ENCODE measurements at regions not wholly inside any gene's neighbourhood (a gene's known extent, or its start where the extent isn't known, plus 50 kb on each side); places are given as distances from the start of the nearest gene placed in this dataset.

DNA sequence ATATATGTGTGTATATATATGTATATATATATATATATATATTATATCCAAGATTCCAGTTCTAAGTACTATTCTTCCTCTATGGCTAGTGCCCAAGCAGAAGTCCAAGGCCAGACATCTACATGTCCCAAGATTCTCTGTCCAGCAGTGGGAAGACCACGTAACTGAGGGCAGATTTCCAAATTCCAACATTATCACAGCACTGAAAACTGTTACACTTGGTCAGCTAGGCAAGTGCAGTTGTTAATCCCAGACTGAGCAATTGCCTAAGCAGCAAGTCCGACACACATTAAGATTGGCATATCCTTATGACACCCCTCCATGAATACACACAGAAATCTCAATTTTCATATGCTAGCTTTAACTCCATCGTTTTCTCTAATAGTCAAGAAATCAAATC, 1148.5 kb downstream of the IGSF11 start:
- Histone ChIP-seq H3K27ac (ENCODE audit: low read depth in 2 of 2, low read length in 2 of 2) (no peak overlapping the region), H3K9me3 (ENCODE audit: control insufficient read depth in 2 of 3, insufficient read depth in 1 of 3, low read length in 3 of 3) (no peaks in the 10 kb centered on the region), H3K27me3 (ENCODE audit: control insufficient read depth, insufficient read depth, low read length) (no peaks in the 10 kb centered on the region), H3K4me1 (ENCODE audit: control insufficient read depth in 2 of 3, insufficient read depth in 2 of 3, low read depth in 1 of 3, low read length in 3 of 3) (no peaks in the 10 kb centered on the region), H3K4me3 (ENCODE audit: low read length in 3 of 3) (no peak overlapping the region), H3K9ac (ENCODE audit: low read length in 3 of 3) (no peak overlapping the region), H3K36me3 (ENCODE audit: control insufficient read depth in 2 of 3, insufficient read depth in 3 of 3, low read length in 3 of 3) (no peaks in the 10 kb centered on the region)
- intact Hi-C loops (cut with DNase I): no loop called here
- FAIRE-seq (no peak), DNase-seq (no peak)
- TF ChIP-seq, protein P1, sequence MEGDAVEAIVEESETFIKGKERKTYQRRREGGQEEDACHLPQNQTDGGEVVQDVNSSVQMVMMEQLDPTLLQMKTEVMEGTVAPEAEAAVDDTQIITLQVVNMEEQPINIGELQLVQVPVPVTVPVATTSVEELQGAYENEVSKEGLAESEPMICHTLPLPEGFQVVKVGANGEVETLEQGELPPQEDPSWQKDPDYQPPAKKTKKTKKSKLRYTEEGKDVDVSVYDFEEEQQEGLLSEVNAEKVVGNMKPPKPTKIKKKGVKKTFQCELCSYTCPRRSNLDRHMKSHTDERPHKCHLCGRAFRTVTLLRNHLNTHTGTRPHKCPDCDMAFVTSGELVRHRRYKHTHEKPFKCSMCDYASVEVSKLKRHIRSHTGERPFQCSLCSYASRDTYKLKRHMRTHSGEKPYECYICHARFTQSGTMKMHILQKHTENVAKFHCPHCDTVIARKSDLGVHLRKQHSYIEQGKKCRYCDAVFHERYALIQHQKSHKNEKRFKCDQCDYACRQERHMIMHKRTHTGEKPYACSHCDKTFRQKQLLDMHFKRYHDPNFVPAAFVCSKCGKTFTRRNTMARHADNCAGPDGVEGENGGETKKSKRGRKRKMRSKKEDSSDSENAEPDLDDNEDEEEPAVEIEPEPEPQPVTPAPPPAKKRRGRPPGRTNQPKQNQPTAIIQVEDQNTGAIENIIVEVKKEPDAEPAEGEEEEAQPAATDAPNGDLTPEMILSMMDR (IDR thresholded peaks at IDR 0.05; ENCODE audit: borderline replicate concordance, extremely low read depth, insufficient read depth): no peak

DNA sequence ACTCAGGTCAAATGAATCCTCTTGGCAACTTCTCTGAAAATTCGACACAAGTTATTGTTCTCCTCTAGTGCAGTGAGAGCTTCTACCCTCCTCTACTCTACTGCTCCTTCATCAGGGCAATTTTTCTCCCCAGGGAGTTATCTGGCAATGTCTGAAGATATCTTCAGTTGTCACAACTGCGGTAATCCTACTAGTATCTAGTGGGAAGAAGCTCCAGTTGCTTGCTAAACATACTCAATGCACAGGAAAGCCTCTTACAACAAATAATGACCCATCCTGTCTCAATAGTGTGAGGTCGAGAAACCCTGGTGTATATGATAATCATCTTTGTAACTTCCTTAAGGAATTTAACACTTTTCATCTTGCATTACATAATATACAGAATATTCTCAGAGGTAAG, 1147.6 kb downstream of the IGSF11 start:
- no peak for DNase-seq
- Histone ChIP-seq H3K4me1 (ENCODE audit: control insufficient read depth in 2 of 3, insufficient read depth in 2 of 3, low read depth in 1 of 3, low read length in 3 of 3) (no peaks in the 10 kb centered on the region), H3K27me3 (ENCODE audit: control insufficient read depth, insufficient read depth, low read length) (no peaks in the 10 kb centered on the region), H3K9me3 (ENCODE audit: control insufficient read depth in 2 of 3, insufficient read depth in 1 of 3, low read length in 3 of 3) (no peaks in the 10 kb centered on the region), H3K36me3 (ENCODE audit: control insufficient read depth in 2 of 3, insufficient read depth in 3 of 3, low read length in 3 of 3) (no peaks in the 10 kb centered on the region), H3K27ac (ENCODE audit: low read depth in 2 of 2, low read length in 2 of 2) (no peak overlapping the region), H3K9ac (ENCODE audit: low read length in 3 of 3) (no peak overlapping the region), H3K4me3 (ENCODE audit: low read length in 3 of 3) (no peak overlapping the region)
- intact Hi-C loops (cut with DNase I): no loop called here
- TF ChIP-seq, protein P1 (IDR thresholded peaks at IDR 0.05; ENCODE audit: borderline replicate concordance, extremely low read depth, insufficient read depth): no peak
- no peak for FAIRE-seq

DNA sequence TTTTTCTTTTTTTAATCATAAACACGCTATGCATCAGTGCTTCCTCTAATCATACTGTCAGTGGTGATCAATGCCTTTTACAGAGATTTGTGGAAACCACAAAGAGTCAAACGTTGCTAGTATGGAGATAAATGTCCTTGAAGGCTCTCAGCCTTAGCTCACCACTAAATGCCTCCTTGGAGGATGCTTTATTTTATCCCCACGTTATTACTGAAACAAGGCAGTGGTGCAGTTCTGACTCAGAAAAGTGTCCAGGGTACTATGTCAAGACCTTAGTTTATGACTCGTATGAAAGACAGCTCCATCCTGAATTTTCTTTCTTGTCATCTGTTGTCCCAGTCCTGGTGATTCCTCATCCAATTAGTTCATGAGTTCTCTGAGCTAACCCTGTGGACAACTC, 1146.7 kb downstream of the IGSF11 start:
- no peaks in the 10 kb centered on the region for H3K4me1 ChIP-seq (ENCODE audit: control insufficient read depth in 2 of 3, insufficient read depth in 2 of 3, low read depth in 1 of 3, low read length in 3 of 3)
- H3K9me3 ChIP-seq (ENCODE audit: control insufficient read depth in 2 of 3, insufficient read depth in 1 of 3, low read length in 3 of 3): no peaks in the 10 kb centered on the region
- H3K36me3 ChIP-seq (ENCODE audit: control insufficient read depth in 2 of 3, insufficient read depth in 3 of 3, low read length in 3 of 3): no peaks in the 10 kb centered on the region
- intact Hi-C loops (cut with DNase I): no loop called here
- H3K27me3 ChIP-seq (ENCODE audit: control insufficient read depth, insufficient read depth, low read length): no peaks in the 10 kb centered on the region
- H3K27ac ChIP-seq (ENCODE audit: low read depth in 2 of 2, low read length in 2 of 2): no peak overlapping the region
- H3K9ac ChIP-seq (ENCODE audit: low read length in 3 of 3): no peak overlapping the region
- DNase-seq (no peak), FAIRE-seq (no peak)
- TF ChIP-seq, protein P1 (IDR thresholded peaks at IDR 0.05; ENCODE audit: borderline replicate concordance, extremely low read depth, insufficient read depth): no peak
- H3K4me3 ChIP-seq (ENCODE audit: low read length in 3 of 3): no peak overlapping the region

DNA sequence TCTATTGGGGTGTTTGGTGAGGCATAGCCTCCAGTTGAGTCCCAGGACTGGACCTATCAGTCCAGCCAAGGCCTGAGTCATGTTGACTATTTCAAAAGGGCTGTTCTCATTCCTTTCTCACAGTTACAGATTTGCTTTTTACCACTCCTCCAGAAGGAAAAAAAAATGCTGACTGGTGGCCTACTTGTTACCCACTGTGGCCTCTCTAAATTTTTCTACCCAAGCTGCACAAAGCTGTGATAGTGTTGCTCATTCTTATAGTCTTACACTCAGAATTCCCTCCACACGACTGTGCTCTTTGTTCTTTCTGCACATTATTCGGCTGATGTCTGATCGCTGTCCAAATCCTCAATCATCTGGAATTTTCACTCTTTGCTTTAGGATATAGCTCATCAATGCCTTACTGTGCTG, 1142.2 kb downstream of the IGSF11 start:
- Histone ChIP-seq H3K36me3 (ENCODE audit: control insufficient read depth in 2 of 3, insufficient read depth in 3 of 3, low read length in 3 of 3) (no peaks in the 10 kb centered on the region), H3K4me3 (ENCODE audit: low read length in 3 of 3) (no peak overlapping the region), H3K27me3 (ENCODE audit: control insufficient read depth, insufficient read depth, low read length) (no peaks in the 10 kb centered on the region), H3K27ac (ENCODE audit: low read depth in 2 of 2, low read length in 2 of 2) (no peak overlapping the region), H3K9me3 (ENCODE audit: control insufficient read depth in 2 of 3, insufficient read depth in 1 of 3, low read length in 3 of 3) (peaks cover 0 to 3% (median 0%) of the 10 kb centered on the region in 3 donors), H3K4me1 (ENCODE audit: control insufficient read depth in 2 of 3, insufficient read depth in 2 of 3, low read depth in 1 of 3, low read length in 3 of 3) (no peaks in the 10 kb centered on the region), H3K9ac (ENCODE audit: low read length in 3 of 3) (no peak overlapping the region)
- DNase-seq (no peak), FAIRE-seq (no peak)
- TF ChIP-seq, protein P1 (IDR thresholded peaks at IDR 0.05; ENCODE audit: borderline replicate concordance, extremely low read depth, insufficient read depth): no peak
- intact Hi-C loops (cut with DNase I): no loop called here

All from kidney (tissue), 13 donors.